ENCODE measurements at regions not wholly inside any gene's neighbourhood (a gene's known extent, or its start where the extent isn't known, plus 50 kb on each side); places are given as distances from the start of the nearest gene placed in this dataset.

DNA sequence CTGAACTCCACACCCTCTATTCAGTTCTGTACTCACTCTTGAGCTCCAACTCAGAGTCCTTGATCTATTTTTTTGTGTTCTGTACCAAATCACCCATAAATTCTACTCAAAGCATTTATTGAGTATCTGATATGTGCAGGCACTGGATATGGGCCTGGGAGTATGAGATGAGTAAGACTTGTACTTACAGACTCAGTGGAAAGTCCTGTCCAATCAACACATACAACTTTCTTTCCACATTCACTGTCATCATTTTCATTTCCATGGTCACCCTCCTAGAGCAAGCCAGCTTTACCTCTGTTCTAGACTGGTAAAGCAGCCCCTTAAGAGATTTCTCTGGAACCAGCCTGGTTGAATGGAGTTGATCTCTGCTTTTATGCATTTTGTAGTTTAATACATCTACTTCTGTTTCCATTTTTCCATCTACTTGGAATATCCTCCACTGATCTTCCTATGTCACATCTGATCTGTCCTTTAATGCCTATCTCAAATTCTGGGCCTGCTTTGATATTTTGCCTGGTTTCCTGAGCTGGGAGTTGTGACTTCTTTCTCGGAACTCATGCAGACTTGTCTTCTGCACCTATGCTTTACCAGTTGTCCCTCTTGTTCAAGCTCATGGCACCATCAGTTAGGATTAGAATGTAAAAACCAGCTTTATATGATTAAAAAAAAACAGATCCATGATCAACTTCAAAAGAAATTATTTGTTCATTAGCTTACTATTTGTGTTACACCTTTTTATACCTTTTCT, 96.9 kb upstream of the GLS start:
- TF ChIP-seq, protein P1, sequence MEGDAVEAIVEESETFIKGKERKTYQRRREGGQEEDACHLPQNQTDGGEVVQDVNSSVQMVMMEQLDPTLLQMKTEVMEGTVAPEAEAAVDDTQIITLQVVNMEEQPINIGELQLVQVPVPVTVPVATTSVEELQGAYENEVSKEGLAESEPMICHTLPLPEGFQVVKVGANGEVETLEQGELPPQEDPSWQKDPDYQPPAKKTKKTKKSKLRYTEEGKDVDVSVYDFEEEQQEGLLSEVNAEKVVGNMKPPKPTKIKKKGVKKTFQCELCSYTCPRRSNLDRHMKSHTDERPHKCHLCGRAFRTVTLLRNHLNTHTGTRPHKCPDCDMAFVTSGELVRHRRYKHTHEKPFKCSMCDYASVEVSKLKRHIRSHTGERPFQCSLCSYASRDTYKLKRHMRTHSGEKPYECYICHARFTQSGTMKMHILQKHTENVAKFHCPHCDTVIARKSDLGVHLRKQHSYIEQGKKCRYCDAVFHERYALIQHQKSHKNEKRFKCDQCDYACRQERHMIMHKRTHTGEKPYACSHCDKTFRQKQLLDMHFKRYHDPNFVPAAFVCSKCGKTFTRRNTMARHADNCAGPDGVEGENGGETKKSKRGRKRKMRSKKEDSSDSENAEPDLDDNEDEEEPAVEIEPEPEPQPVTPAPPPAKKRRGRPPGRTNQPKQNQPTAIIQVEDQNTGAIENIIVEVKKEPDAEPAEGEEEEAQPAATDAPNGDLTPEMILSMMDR (IDR thresholded peaks at IDR 0.05): no peak
- no peak for TF ChIP-seq POLR2A (IDR thresholded peaks at IDR 0.05)
- TF ChIP-seq EP300 (IDR thresholded peaks at IDR 0.05): no peak
- TF ChIP-seq POLR2AphosphoS5 (IDR thresholded peaks at IDR 0.05): no peak
